ENCODE measurements at regions not wholly inside any gene's neighbourhood (a gene's known extent, or its start where the extent isn't known, plus 50 kb on each side); places are given as distances from the start of the nearest gene placed in this dataset.

GRCh38 chr11:115017529-115017928 lies 339.2 kb downstream of the NXPE2 start:
- H3K4me1 ChIP-seq = no peaks in the 10 kb centered on the region
- H3K27me3 Mint-ChIP-seq (ENCODE audit: insufficient read depth, unreplicated experiment) = peaks cover 11% of the 10 kb centered on the region
- H3K36me3 Mint-ChIP-seq (ENCODE audit: insufficient read depth, unreplicated experiment) = no peaks in the 10 kb centered on the region
- no peak overlapping the region for H3K27ac Mint-ChIP-seq (ENCODE audit: unreplicated experiment)
- intact Hi-C loops (cut with micrococcal nuclease; ENCODE audit: unreplicated experiment) = no loop called here
- H3K9me3 ChIP-seq = peaks cover 15% of the 10 kb centered on the region
- no TSS peak for BruUV-seq (replicated peaks)
- no peak overlapping the region for H3K4me3 ChIP-seq (ENCODE audit: low read depth, low read length)
- DNase-seq = no peak
- peaks cover 46% of the 10 kb centered on the region for H3K9me3 Mint-ChIP-seq (ENCODE audit: unreplicated experiment)
- POLR2A ChIA-PET = no interaction called here
- no peaks in the 10 kb centered on the region for H3K4me1 Mint-ChIP-seq (ENCODE audit: low read depth, unreplicated experiment)
- no peak for TF ChIP-seq CTCF (IDR thresholded peaks at IDR 0.05; ENCODE audit: insufficient read depth in 1 of 2, low read depth in 1 of 2, low read length in 1 of 2, severe bottlenecking in 1 of 2, unreplicated experiment in 1 of 2)
- H3K27me3 ChIP-seq (replicated peaks; ENCODE audit: control insufficient read depth, insufficient read depth, low read length) = no peaks in the 10 kb centered on the region
- CTCF ChIA-PET = no interaction called here
- no peak overlapping the region for H3K4me3 Mint-ChIP-seq (ENCODE audit: unreplicated experiment)
- H3K36me3 ChIP-seq (ENCODE audit: control insufficient read depth, insufficient read depth, low read length) = no peaks in the 10 kb centered on the region

GRCh38 chr11:115030166-115030565 lies 351.8 kb downstream of the NXPE2 start:
- TF ChIP-seq CTCF (IDR thresholded peaks at IDR 0.05; ENCODE audit: insufficient read depth in 1 of 2, low read depth in 1 of 2, low read length in 1 of 2, severe bottlenecking in 1 of 2, unreplicated experiment in 1 of 2) = no peak
- H3K36me3 ChIP-seq (ENCODE audit: control insufficient read depth, insufficient read depth, low read length) = no peaks in the 10 kb centered on the region
- no peak overlapping the region for H3K27ac Mint-ChIP-seq (ENCODE audit: unreplicated experiment)
- DNase-seq = no peak
- intact Hi-C loops (cut with micrococcal nuclease; ENCODE audit: unreplicated experiment) = no loop called here
- no peaks in the 10 kb centered on the region for H3K36me3 Mint-ChIP-seq (ENCODE audit: insufficient read depth, unreplicated experiment)
- POLR2A ChIA-PET = interaction anchor here (0.6 kb wide), 1 partner anchor 787 kb away, joined by 4 read pairs; no protein-coding TSS in a partner anchor
- CTCF ChIA-PET = no interaction called here
- no peak overlapping the region for H3K4me3 Mint-ChIP-seq (ENCODE audit: unreplicated experiment)
- no peaks in the 10 kb centered on the region for H3K9me3 ChIP-seq
- no peaks in the 10 kb centered on the region for H3K27me3 ChIP-seq (replicated peaks; ENCODE audit: control insufficient read depth, insufficient read depth, low read length)
- H3K4me3 ChIP-seq (ENCODE audit: low read depth, low read length) = no peak overlapping the region
- BruUV-seq (replicated peaks) = no TSS peak
- peaks cover 16% of the 10 kb centered on the region for H3K4me1 ChIP-seq
- H3K27me3 Mint-ChIP-seq (ENCODE audit: insufficient read depth, unreplicated experiment) = peaks cover 8% of the 10 kb centered on the region
- H3K4me1 Mint-ChIP-seq (ENCODE audit: low read depth, unreplicated experiment) = peaks cover 10% of the 10 kb centered on the region
- peaks cover 22% of the 10 kb centered on the region for H3K9me3 Mint-ChIP-seq (ENCODE audit: unreplicated experiment)

GRCh38 chr11:115036406-115037180 lies 358.3 kb downstream of the NXPE2 start:
- Histone ChIP-seq H3K36me3 (ENCODE audit: control insufficient read depth, insufficient read depth, low read length) (no peaks in the 10 kb centered on the region), H3K4me3 (ENCODE audit: low read depth, low read length) (no peak overlapping the region), H3K9me3 (no peaks in the 10 kb centered on the region), H3K27me3 (replicated peaks; ENCODE audit: control insufficient read depth, insufficient read depth, low read length) (no peaks in the 10 kb centered on the region), H3K4me1 (peaks cover 16% of the 10 kb centered on the region)
- peaks cover 20% of the 10 kb centered on the region for H3K27me3 Mint-ChIP-seq (ENCODE audit: insufficient read depth, unreplicated experiment)
- CTCF ChIA-PET = no interaction called here
- no peaks in the 10 kb centered on the region for H3K36me3 Mint-ChIP-seq (ENCODE audit: insufficient read depth, unreplicated experiment)
- peaks cover 13% of the 10 kb centered on the region for H3K9me3 Mint-ChIP-seq (ENCODE audit: unreplicated experiment)
- no peak overlapping the region for H3K27ac Mint-ChIP-seq (ENCODE audit: unreplicated experiment)
- H3K4me1 Mint-ChIP-seq (ENCODE audit: low read depth, unreplicated experiment) = peaks cover 8% of the 10 kb centered on the region
- H3K4me3 Mint-ChIP-seq (ENCODE audit: unreplicated experiment) = no peak overlapping the region
- POLR2A ChIA-PET = no interaction called here
- no peak for DNase-seq
- BruUV-seq (replicated peaks) = no TSS peak
- intact Hi-C loops (cut with micrococcal nuclease; ENCODE audit: unreplicated experiment) = no loop called here
- TF ChIP-seq CTCF (IDR thresholded peaks at IDR 0.05; ENCODE audit: insufficient read depth in 1 of 2, low read depth in 1 of 2, low read length in 1 of 2, severe bottlenecking in 1 of 2, unreplicated experiment in 1 of 2) = no peak

All from Caco-2 (cell line).